SK-N-SH (cell line): ENCODE measurements at regions not wholly inside any gene's neighbourhood (a gene's known extent, or its start where the extent isn't known, plus 50 kb on each side); places are given as distances from the start of the nearest gene placed in this dataset.

Experiments used
- CTCF ChIA-PET: fragments of 300-600, 350-600 bp; formaldehyde crosslinking; extraction: SDS; loops from one replicate; lab custom pipeline; 2021; lab: Yijun Ruan, JAX
- POLR2A ChIA-PET: fragments of 350-600 bp; sonication (Branson Sonifier 250); formaldehyde crosslinking; extraction: SDS; loops from one replicate; lab custom pipeline; 2020; ENCODE audit warnings: antibody characterized with exemption, inconsistent platforms; lab: Yijun Ruan, JAX
- DNase-seq: peaks from one replicate; pipeline ENCODE4 v3.0.0; 2012
- H2AFZ ChIP-seq: fragments of 200-600 bp; sonication (generic); 2 replicates; pipeline ENCODE4 v1.8.1; 2016; ENCODE audit warnings: antibody characterized with exemption, mild to moderate bottlenecking, low read depth
- H3F3A ChIP-seq: fragments of 200-600 bp; sonication (generic); replicated peaks from 2 replicates; pipeline ENCODE3; 2016; ENCODE audit warnings: antibody characterized with exemption, mild to moderate bottlenecking; ENCODE audit not compliant: insufficient read depth
- H3K27ac ChIP-seq, 2 experiments: fragments of 200-500 bp in 1 of 2; fragments of 200-600 bp in 1 of 2; sonication (Bioruptor generic) in 1 of 2; sonication (generic), shearing (Covaris generic) in 1 of 2; 2 replicates each; pipeline versions ENCODE4 v1.5.1 to v1.6.1; 2014 to 2016; ENCODE audit warnings: low read depth in 2 of 2, inconsistent platforms in 1 of 2, low read length in 1 of 2, mild to moderate bottlenecking in 1 of 2, mixed read lengths in 1 of 2
- H3K27me3 ChIP-seq: fragments of 200-600 bp; sonication (generic), shearing (Covaris generic); 2 replicates; pipeline ENCODE4 v1.6.1; 2016; ENCODE audit warnings: mixed run types; ENCODE audit not compliant: insufficient read depth
- H3K36me3 ChIP-seq, 2 experiments: fragments of 200-500 bp in 1 of 2; fragments of 200-600 bp in 1 of 2; sonication (Bioruptor generic) in 1 of 2; sonication (generic) in 1 of 2; replicated peaks in 1 of 2; 2 replicates each; pipeline versions ENCODE3 to v1.5.1; 2014 to 2016; ENCODE audit warnings: low read length in 1 of 2, mild to moderate bottlenecking in 1 of 2; ENCODE audit not compliant: insufficient read depth in 2 of 2, control insufficient read depth in 1 of 2
- H3K4me1 ChIP-seq, 2 experiments: fragments of 200-500 bp in 1 of 2; fragments of 200-600 bp in 1 of 2; sonication (Bioruptor generic) in 1 of 2; sonication (generic), shearing (Covaris generic) in 1 of 2; 2 replicates each; pipeline versions ENCODE4 v1.5.1 to v1.6.1; 2014 to 2016; ENCODE audit warnings: low read depth in 1 of 2, low read length in 1 of 2, mixed run types in 1 of 2; ENCODE audit not compliant: insufficient read depth in 2 of 2, control insufficient read depth in 1 of 2
- H3K4me2 ChIP-seq: fragments of 200-600 bp; sonication (generic), shearing (Covaris generic); 2 replicates; pipeline ENCODE4 v1.6.1; 2017; ENCODE audit warnings: mixed run types
- H3K4me3 ChIP-seq, 2 experiments: fragments of 200-500 bp in 1 of 2; fragments of 200-600 bp in 1 of 2; sonication (Bioruptor generic) in 1 of 2; sonication (generic), shearing (Covaris generic) in 1 of 2; 2 replicates each; pipeline versions ENCODE4 v1.5.1 to v1.8.1; 2014 to 2016; ENCODE audit warnings: low read depth in 2 of 2, inconsistent platforms in 1 of 2, low read length in 1 of 2, mild to moderate bottlenecking in 1 of 2, mixed read lengths in 1 of 2, moderate library complexity in 1 of 2
- H3K79me2 ChIP-seq: fragments of 200-600 bp; sonication (generic); 2 replicates; pipeline ENCODE4 v1.8.1; 2017; ENCODE audit warnings: mild to moderate bottlenecking; ENCODE audit not compliant: insufficient read depth
- H3K9ac ChIP-seq: fragments of 200-600 bp; sonication (generic); 2 replicates; pipeline ENCODE4 v1.6.1; 2017; ENCODE audit warnings: mixed run types
- H3K9me2 ChIP-seq: fragments of 200-600 bp; sonication (generic); 2 replicates; pipeline ENCODE4 v1.6.1; 2017; ENCODE audit warnings: mixed run types
- H3K9me3 ChIP-seq: fragments of 200-600 bp; sonication (generic); 2 replicates; pipeline ENCODE4 v1.6.1; 2017; ENCODE audit warnings: mixed run types, mild to moderate bottlenecking, moderate library complexity
- H4K20me1 ChIP-seq: fragments of 200-600 bp; sonication (generic); 2 replicates; pipeline ENCODE4 v1.6.1; 2017; ENCODE audit warnings: mild to moderate bottlenecking, mixed run types; ENCODE audit not compliant: insufficient read depth
- CHD2 ChIP-seq: fragments of 150-350 bp; IDR thresholded peaks from 2 replicates; pipeline ENCODE4 v1.6.1; 2018; ENCODE audit warnings: low read length; ENCODE audit not compliant: partially characterized antibody
- ELF1 ChIP-seq: IDR thresholded peaks from 2 replicates; pipeline ENCODE4 v1.4.0; 2012
- FOXJ3 ChIP-seq: sonication (generic); formaldehyde crosslinking; IDR thresholded peaks from 2 replicates; pipeline ENCODE4 v1.5.1; 2020; ENCODE audit warnings: mild to moderate bottlenecking, missing genetic modification reagents
- FOXM1 ChIP-seq: IDR thresholded peaks from 2 replicates; pipeline ENCODE4 v1.4.0; 2012; ENCODE audit warnings: low read depth, mild to moderate bottlenecking
- GABPA ChIP-seq: IDR thresholded peaks from 2 replicates; pipeline ENCODE4 v1.4.0; 2012; ENCODE audit warnings: low read depth, mild to moderate bottlenecking
- GATA2 ChIP-seq: sonication (generic); formaldehyde crosslinking; IDR thresholded peaks from 2 replicates; pipeline ENCODE4 v1.5.0; 2020; ENCODE audit warnings: mild to moderate bottlenecking, missing genetic modification reagents
- JUND ChIP-seq: IDR thresholded peaks from 2 replicates; pipeline ENCODE4 v1.4.0; 2012
- MEF2A ChIP-seq: IDR thresholded peaks from 2 replicates; pipeline ENCODE4 v1.4.0; 2012; ENCODE audit warnings: low read depth, borderline replicate concordance
- MXI1 ChIP-seq: IDR thresholded peaks from 2 replicates; pipeline ENCODE4 v1.6.1; 2012; ENCODE audit warnings: mild to moderate bottlenecking, low read depth, low read length, improper control_type of control experiment
- NFIC ChIP-seq: IDR thresholded peaks from 2 replicates; pipeline ENCODE4 v1.4.0; 2012; ENCODE audit warnings: borderline replicate concordance
- POLR2AphosphoS5 ChIP-seq: IDR thresholded peaks from 2 replicates; pipeline ENCODE4 v1.6.1; 2012; ENCODE audit warnings: low read depth, low read length
- RAD21 ChIP-seq: IDR thresholded peaks from 2 replicates; pipeline ENCODE4 v1.6.1; 2012; ENCODE audit warnings: mild to moderate bottlenecking, low read length
- RCOR1 ChIP-seq: fragments of 150-350 bp; IDR thresholded peaks from 2 replicates; pipeline ENCODE4 v1.6.1; 2017; ENCODE audit warnings: antibody characterized with exemption, low read length
- SMC3 ChIP-seq: IDR thresholded peaks from 2 replicates; pipeline ENCODE4 v1.6.1; 2012; ENCODE audit warnings: low read depth, low read length, improper control_type of control experiment
- USF1 ChIP-seq: IDR thresholded peaks from 2 replicates; pipeline ENCODE4 v1.4.0; 2012; ENCODE audit warnings: low read depth, borderline replicate concordance
- YY1 ChIP-seq: IDR thresholded peaks from 2 replicates; pipeline ENCODE4 v1.4.0; 2012; ENCODE audit warnings: low read depth, mild to moderate bottlenecking
- WGBS: methylation state at CpG from one replicate; pipeline ENCODE4 v1.1.6; 2017; ENCODE audit warnings: low lambda C conversion rate; 5-methylcytosine and 5-hydroxymethylcytosine counted together
- TF ChIP-seq, protein P1 (sequence below): fragments of 200-600 bp; sonication (generic); IDR thresholded peaks from 2 replicates; pipeline ENCODE4 v1.6.1; 2017; ENCODE audit warnings: antibody characterized with exemption, mild to moderate bottlenecking, moderate library complexity
- TF ChIP-seq, protein P2 (sequence below): fragments of 150-350 bp; IDR thresholded peaks from 2 replicates; pipeline ENCODE4 v1.6.1; 2016; ENCODE audit warnings: mild to moderate bottlenecking, low read depth, low read length
- TF ChIP-seq, protein P3 (sequence below): IDR thresholded peaks from 2 replicates; pipeline ENCODE4 v1.4.0; 2012; ENCODE audit warnings: low read depth

GRCh38 chr2:78634425-78634824, 391.1 kb upstream of the REG3G start:
- Histone ChIP-seq H3K9me3 (no peaks in the 10 kb centered on the region), H3K36me3 (no peaks in the 10 kb centered on the region), H2AFZ (no peak overlapping the region), H3K27me3 (no peaks in the 10 kb centered on the region), H3K9ac (no peak overlapping the region), H3K4me1 (peaks cover 0 to 2% of the 10 kb centered on the region in 2 experiments; a peak in 2 of 4 replicates), H3K9me2 (no peaks in the 10 kb centered on the region), H3K27ac (no peak overlapping the region), H4K20me1 (no peaks in the 10 kb centered on the region), H3K4me3 (no peak overlapping the region), H3K79me2 (no peaks in the 10 kb centered on the region), H3F3A (no peaks in the 10 kb centered on the region), H3K4me2 (no peak overlapping the region)
- TF ChIP-seq FOXJ3 (CRISPR knock-in tag) (no peak), YY1 (no peak), SMC3 (no peak), GATA2 (CRISPR knock-in tag) (no peak), ELF1 (no peak), FOXM1 (no peak), POLR2AphosphoS5 (no peak), JUND (no peak), CHD2 (no peak), MXI1 (no peak), NFIC (no peak), USF1 (no peak), RCOR1 (no peak), GABPA (no peak), MEF2A (no peak), RAD21 (no peak)
- TF ChIP-seq, protein P1, sequence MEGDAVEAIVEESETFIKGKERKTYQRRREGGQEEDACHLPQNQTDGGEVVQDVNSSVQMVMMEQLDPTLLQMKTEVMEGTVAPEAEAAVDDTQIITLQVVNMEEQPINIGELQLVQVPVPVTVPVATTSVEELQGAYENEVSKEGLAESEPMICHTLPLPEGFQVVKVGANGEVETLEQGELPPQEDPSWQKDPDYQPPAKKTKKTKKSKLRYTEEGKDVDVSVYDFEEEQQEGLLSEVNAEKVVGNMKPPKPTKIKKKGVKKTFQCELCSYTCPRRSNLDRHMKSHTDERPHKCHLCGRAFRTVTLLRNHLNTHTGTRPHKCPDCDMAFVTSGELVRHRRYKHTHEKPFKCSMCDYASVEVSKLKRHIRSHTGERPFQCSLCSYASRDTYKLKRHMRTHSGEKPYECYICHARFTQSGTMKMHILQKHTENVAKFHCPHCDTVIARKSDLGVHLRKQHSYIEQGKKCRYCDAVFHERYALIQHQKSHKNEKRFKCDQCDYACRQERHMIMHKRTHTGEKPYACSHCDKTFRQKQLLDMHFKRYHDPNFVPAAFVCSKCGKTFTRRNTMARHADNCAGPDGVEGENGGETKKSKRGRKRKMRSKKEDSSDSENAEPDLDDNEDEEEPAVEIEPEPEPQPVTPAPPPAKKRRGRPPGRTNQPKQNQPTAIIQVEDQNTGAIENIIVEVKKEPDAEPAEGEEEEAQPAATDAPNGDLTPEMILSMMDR = no peak
- TF ChIP-seq, protein P2, sequence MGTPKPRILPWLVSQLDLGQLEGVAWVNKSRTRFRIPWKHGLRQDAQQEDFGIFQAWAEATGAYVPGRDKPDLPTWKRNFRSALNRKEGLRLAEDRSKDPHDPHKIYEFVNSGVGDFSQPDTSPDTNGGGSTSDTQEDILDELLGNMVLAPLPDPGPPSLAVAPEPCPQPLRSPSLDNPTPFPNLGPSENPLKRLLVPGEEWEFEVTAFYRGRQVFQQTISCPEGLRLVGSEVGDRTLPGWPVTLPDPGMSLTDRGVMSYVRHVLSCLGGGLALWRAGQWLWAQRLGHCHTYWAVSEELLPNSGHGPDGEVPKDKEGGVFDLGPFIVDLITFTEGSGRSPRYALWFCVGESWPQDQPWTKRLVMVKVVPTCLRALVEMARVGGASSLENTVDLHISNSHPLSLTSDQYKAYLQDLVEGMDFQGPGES = no peak
- TF ChIP-seq, protein P3, sequence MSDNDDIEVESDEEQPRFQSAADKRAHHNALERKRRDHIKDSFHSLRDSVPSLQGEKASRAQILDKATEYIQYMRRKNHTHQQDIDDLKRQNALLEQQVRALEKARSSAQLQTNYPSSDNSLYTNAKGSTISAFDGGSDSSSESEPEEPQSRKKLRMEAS = no peak
- CTCF ChIA-PET = interaction anchor here (1.1 kb wide), 1 partner anchor 8 kb away, joined by 4 read pairs; no protein-coding TSS in a partner anchor
- no peak for DNase-seq
- WGBS = 8% methylated on average over 2 of the region's 2 CpGs
- POLR2A ChIA-PET = no interaction called here
